Subcutaneous abdominal adipose tissue (tissue), 5 donors: ENCODE measurements at regions not wholly inside any gene's neighbourhood (a gene's known extent, or its start where the extent isn't known, plus 50 kb on each side); places are given as distances from the start of the nearest gene placed in this dataset.

ENCODE experiments used
- H3K27ac ChIP-seq: one replicate; pipeline ENCODE4 v1.7.0; 2013; ENCODE audit warnings: low read depth, mild to moderate bottlenecking, inconsistent platforms, low read length, moderate library complexity
- H3K27me3 ChIP-seq, 5 donors: one replicate each; pipeline ENCODE4 v1.7.0; 2013; ENCODE audit warnings: low read length in 5 of 5, inconsistent platforms in 1 of 5; ENCODE audit not compliant: control insufficient read depth in 5 of 5, insufficient read depth in 4 of 5
- H3K36me3 ChIP-seq, 5 donors: one replicate each; pipeline ENCODE4 v1.7.0; 2013; ENCODE audit warnings: low read length in 5 of 5; ENCODE audit not compliant: control insufficient read depth in 5 of 5, insufficient read depth in 5 of 5
- H3K4me1 ChIP-seq, 5 donors: one replicate each; pipeline ENCODE4 v1.7.0; 2013; ENCODE audit warnings: low read length in 5 of 5, mild to moderate bottlenecking in 3 of 5, moderate library complexity in 1 of 5; ENCODE audit not compliant: control insufficient read depth in 5 of 5, insufficient read depth in 5 of 5
- H3K4me3 ChIP-seq, 5 donors: one replicate each; pipeline ENCODE4 v1.7.0; 2013; ENCODE audit warnings: low read length in 5 of 5, low read depth in 1 of 5
- H3K9ac ChIP-seq, 5 donors: one replicate each; pipeline ENCODE4 v1.7.0; 2013; ENCODE audit warnings: low read length in 5 of 5, mild to moderate bottlenecking in 4 of 5, moderate library complexity in 3 of 5
- H3K9me3 ChIP-seq, 5 donors: one replicate each; pipeline ENCODE4 v1.7.0; 2013; ENCODE audit warnings: low read length in 5 of 5; ENCODE audit not compliant: control insufficient read depth in 5 of 5
- donor health status: healthy.
- donor health status: healthy.
- donor health status: healthy.
- donor health status: healthy.
- donor health status: healthy.

- no peak overlapping the region for H3K9ac ChIP-seq
- peaks cover 0 to 15% (median 10%) of the 10 kb centered on the region in 5 donors for H3K9me3 ChIP-seq
- peaks cover 8 to 16% (median 9%) of the 10 kb centered on the region in 5 donors for H3K27me3 ChIP-seq
- no peak overlapping the region for H3K4me3 ChIP-seq
- H3K4me1 ChIP-seq = no peaks in the 10 kb centered on the region
- H3K36me3 ChIP-seq = no peaks in the 10 kb centered on the region
- H3K27ac ChIP-seq = no peak overlapping the region
These were observed 89.9 kb upstream of the ADAMTS2 start for GRCh38 chr5:179435181-179435580.

- Histone ChIP-seq H3K36me3 (no peaks in the 10 kb centered on the region), H3K4me3 (no peak overlapping the region), H3K9me3 (peaks cover 0 to 15% (median 10%) of the 10 kb centered on the region in 5 donors), H3K4me1 (no peaks in the 10 kb centered on the region), H3K27ac (no peak overlapping the region), H3K27me3 (peaks cover 0 to 7% (median 2%) of the 10 kb centered on the region in 5 donors), H3K9ac (no peak overlapping the region)
These were observed 87.3 kb upstream of the ADAMTS2 start for GRCh38 chr5:179432547-179432946.

GRCh38 chr5:179431221-179431824 is 86.1 kb upstream of the ADAMTS2 start:
- peaks cover 0 to 15% (median 10%) of the 10 kb centered on the region in 5 donors for H3K9me3 ChIP-seq
- H3K36me3 ChIP-seq = no peaks in the 10 kb centered on the region
- no peak overlapping the region for H3K9ac ChIP-seq
- peaks cover 0 to 2% (median 0%) of the 10 kb centered on the region in 5 donors for H3K27me3 ChIP-seq
- no peak overlapping the region for H3K4me3 ChIP-seq
- H3K4me1 ChIP-seq = no peaks in the 10 kb centered on the region
- no peak overlapping the region for H3K27ac ChIP-seq

GRCh38 chr5:179430193-179431175 is 85.2 kb upstream of the ADAMTS2 start:
- no peak overlapping the region for H3K4me3 ChIP-seq
- no peaks in the 10 kb centered on the region for H3K4me1 ChIP-seq
- peaks cover 0 to 15% (median 10%) of the 10 kb centered on the region in 5 donors for H3K9me3 ChIP-seq
- H3K27me3 ChIP-seq = peaks cover 0 to 2% (median 0%) of the 10 kb centered on the region in 5 donors
- no peak overlapping the region for H3K27ac ChIP-seq
- no peaks in the 10 kb centered on the region for H3K36me3 ChIP-seq
- no peak overlapping the region for H3K9ac ChIP-seq

GRCh38 chr5:179427676-179428056 is 82.4 kb upstream of the ADAMTS2 start:
- H3K9ac ChIP-seq = no peak overlapping the region
- H3K27ac ChIP-seq = no peak overlapping the region
- H3K9me3 ChIP-seq = peaks cover 0 to 11% (median 10%) of the 10 kb centered on the region in 5 donors
- no peaks in the 10 kb centered on the region for H3K36me3 ChIP-seq
- peaks cover 0 to 6% (median 2%) of the 10 kb centered on the region in 5 donors for H3K27me3 ChIP-seq
- peaks cover 0 to 7% (median 0%) of the 10 kb centered on the region in 5 donors for H3K4me1 ChIP-seq
- no peak overlapping the region for H3K4me3 ChIP-seq

- Histone ChIP-seq H3K27ac (no peak overlapping the region), H3K9me3 (peaks cover 0 to 9% (median 7%) of the 10 kb centered on the region in 5 donors), H3K4me3 (no peak overlapping the region), H3K4me1 (peaks cover 0 to 7% (median 0%) of the 10 kb centered on the region in 5 donors), H3K36me3 (no peaks in the 10 kb centered on the region), H3K27me3 (peaks cover 0 to 10% (median 2%) of the 10 kb centered on the region in 5 donors), H3K9ac (no peak overlapping the region)
These were observed 81.9 kb upstream of the ADAMTS2 start for GRCh38 chr5:179427032-179427675.

GRCh38 chr5:179422908-179423481 is 77.7 kb upstream of the ADAMTS2 start:
- H3K9me3 ChIP-seq = no peaks in the 10 kb centered on the region
- peaks cover 0 to 7% (median 0%) of the 10 kb centered on the region in 5 donors for H3K4me1 ChIP-seq
- no peaks in the 10 kb centered on the region for H3K36me3 ChIP-seq
- no peak overlapping the region for H3K9ac ChIP-seq
- no peak overlapping the region for H3K27ac ChIP-seq
- no peak overlapping the region for H3K4me3 ChIP-seq
- peaks cover 0 to 12% (median 2%) of the 10 kb centered on the region in 5 donors for H3K27me3 ChIP-seq

- Histone ChIP-seq H3K36me3 (no peaks in the 10 kb centered on the region), H3K27me3 (peaks cover 0 to 13% (median 2%) of the 10 kb centered on the region in 5 donors), H3K27ac (no peak overlapping the region), H3K9me3 (no peaks in the 10 kb centered on the region), H3K9ac (no peak overlapping the region), H3K4me3 (no peak overlapping the region), H3K4me1 (peaks cover 0 to 7% (median 0%) of the 10 kb centered on the region in 5 donors)
These were observed 77.1 kb upstream of the ADAMTS2 start for GRCh38 chr5:179422213-179422855.

GRCh38 chr5:179421144-179421901 is 76.1 kb upstream of the ADAMTS2 start:
- Histone ChIP-seq H3K4me3 (no peak overlapping the region), H3K9me3 (no peaks in the 10 kb centered on the region), H3K9ac (no peak overlapping the region), H3K4me1 (peaks cover 0 to 9% (median 0%) of the 10 kb centered on the region in 5 donors), H3K27ac (no peak overlapping the region), H3K36me3 (no peaks in the 10 kb centered on the region), H3K27me3 (peaks cover 0 to 17% (median 9%) of the 10 kb centered on the region in 5 donors)
